Left ventricle myocardium superior (tissue), 1 donor: ENCODE measurements at regions not wholly inside any gene's neighbourhood (a gene's known extent, or its start where the extent isn't known, plus 50 kb on each side); places are given as distances from the start of the nearest gene placed in this dataset.
A peak's percentile ranks its signal among the peaks of the same experiment; 100 is the strongest.

ENCODE experiments used
- ATAC-seq: fragments of 200-7000 bp; cut with Tn5 transposase; one replicate; pipeline ENCODE4 v1.9.1; 2020; ENCODE audit warnings: mild to moderate bottlenecking, moderate library complexity
- DNase-seq: peaks from one replicate; pipeline ENCODE4 v3.0.0-alpha.2; 2020
- intact Hi-C: fragments of 100-400 bp; cut with micrococcal nuclease; formaldehyde crosslinking; loops from one replicate; pipeline ENCODE4 v1.11.0; 2022
- donor health status: DM: no; HTN: yes; CAD: no; lungs with severe emphysema.

DNA sequence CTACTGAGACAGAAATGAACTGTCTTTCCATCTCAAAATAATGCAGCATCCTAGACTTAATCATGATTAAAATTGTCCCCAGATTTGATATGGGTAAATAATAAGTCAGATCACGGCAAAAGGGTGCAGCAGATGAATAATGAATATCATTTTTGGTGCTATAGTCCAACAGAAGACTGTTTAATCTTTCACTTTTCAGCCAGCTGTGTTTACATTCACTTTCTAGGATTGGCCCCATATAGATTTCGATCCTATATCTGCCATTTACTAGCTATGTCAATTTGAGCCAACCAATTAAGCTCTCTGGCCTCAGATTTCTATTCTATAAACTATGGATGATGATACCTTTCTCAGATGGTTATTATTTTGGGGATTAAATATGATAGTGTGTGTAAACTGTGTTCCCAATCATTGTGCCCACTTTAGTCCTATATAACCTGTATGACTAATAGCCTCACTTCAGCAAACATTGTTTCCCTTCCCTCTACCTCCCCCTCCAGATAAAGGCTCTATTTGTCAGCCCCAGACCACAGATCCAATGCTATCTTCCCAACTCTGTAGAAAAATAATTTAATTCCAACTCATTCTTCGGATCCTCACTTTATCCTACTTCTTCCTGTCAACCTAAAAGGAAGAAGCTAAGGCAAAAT lies 53.6 kb upstream of the NT5E start:
- DNase-seq (no peak), ATAC-seq (no peak)
- intact Hi-C loops: no loop called here

DNA sequence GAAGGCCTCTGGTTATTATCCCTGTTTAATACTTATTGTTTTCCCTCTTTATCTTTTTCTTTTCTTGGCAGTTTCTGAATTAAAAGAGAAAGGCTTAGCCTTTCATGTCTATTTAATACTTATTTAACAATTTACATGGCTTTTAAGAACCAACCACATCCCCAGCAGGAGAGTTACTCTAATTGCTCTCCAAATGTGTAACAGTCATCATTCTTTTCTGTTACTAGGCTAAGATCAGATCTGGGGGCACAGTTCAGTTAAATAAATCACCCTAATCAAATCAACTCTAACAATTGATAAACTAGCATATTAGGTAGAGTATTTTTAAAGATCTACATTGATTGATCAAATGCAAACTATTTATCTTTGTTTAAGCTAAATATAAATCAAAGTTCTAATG lies 54.1 kb upstream of the NT5E start:
- no peak for ATAC-seq
- no peak for DNase-seq
- intact Hi-C loops: no loop called here

DNA sequence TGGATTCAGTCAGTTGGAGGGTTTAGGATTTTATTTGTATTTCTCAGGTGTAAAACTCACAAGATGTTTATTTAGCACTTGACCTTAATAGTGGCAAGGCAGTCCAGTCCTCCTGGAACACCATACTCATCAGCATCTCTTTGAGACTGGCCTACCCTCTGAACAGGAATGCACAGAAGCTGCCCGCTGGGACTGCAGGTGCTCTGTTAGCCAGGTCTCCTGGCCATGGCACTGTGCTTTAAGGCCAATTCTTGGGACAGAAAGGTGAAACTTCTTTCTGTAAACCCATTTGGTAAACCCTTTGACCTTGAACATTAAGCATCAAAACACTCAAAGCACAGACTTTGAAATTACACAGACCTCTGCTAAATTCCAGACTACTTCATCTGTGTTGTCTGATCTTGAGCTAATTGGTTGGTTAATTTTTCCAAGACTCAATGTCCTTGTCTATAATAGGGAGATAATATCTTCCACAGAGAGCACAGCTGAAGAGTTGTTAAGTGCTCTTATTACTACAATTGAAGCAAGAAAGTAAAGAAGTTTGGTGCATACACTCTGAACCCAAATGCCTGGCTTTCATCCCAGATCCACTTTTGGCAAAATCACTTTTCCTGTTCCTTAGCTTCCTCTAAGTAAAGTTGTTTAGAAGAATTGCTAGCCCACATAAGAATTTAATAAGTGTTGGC lies 54.9 kb upstream of the NT5E start:
- ATAC-seq: peak; percentile 25
- intact Hi-C loops: no loop called here
- no peak for DNase-seq

DNA sequence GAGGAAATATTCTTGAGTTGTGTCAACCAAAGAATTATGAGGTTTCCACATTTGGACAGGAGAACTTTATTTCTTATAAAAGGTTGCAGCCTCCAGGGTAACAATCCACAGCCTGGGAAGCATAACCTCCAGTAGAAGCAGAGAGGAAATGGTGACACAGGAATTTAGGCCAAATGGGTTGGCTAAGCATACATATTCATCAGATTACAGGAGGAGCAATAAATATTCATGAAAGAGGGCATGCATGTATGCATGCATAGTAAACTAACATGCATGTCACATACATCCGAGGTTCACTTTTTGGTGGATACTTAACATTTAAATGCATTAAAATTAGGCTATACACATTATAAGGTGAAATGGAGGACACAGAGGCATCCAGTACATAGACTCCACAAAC lies 55.7 kb upstream of the NT5E start:
- ATAC-seq (no peak), DNase-seq (no peak)
- intact Hi-C loops: no loop called here

DNA sequence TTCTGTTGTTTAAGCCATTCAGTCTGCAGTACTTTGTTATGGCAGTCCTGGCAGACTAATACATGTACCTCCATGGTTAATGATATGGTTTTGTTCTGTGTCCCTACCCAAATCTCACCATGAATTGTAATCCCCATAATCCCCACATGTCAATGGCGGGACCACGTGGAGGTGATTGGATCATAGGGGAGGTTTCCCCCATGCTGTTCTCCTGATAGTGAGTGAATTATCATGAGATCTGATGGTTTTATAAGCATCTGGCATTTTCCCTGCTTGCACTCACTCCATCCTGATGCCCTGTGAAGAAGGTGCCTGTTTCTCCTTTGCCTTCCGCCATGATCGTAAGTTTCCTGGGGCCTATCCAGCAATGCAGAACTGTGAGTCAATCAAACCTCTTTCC lies 57.5 kb upstream of the NT5E start:
- ATAC-seq (no peak), DNase-seq (no peak)
- intact Hi-C loops: no loop called here

DNA sequence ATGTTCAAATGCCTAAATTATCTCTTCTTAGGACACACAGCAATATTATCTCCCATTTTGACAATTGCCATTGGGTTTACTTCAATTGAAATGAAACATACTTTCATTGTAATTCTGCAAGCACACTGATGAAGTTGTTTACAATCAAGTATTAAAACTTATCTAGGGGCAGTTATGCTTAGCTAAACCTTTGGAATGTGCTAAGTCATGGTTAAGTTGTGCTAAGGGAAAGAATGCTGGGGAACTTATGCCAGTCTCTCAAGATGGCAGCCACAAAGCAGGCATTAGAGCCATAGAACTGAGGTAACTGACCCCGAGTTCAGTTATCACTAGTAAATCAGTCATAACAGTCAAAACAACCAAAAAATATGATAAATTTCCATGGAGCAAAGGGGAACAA lies 59.1 kb upstream of the NT5E start:
- no peak for ATAC-seq
- no peak for DNase-seq
- intact Hi-C loops: no loop called here

DNA sequence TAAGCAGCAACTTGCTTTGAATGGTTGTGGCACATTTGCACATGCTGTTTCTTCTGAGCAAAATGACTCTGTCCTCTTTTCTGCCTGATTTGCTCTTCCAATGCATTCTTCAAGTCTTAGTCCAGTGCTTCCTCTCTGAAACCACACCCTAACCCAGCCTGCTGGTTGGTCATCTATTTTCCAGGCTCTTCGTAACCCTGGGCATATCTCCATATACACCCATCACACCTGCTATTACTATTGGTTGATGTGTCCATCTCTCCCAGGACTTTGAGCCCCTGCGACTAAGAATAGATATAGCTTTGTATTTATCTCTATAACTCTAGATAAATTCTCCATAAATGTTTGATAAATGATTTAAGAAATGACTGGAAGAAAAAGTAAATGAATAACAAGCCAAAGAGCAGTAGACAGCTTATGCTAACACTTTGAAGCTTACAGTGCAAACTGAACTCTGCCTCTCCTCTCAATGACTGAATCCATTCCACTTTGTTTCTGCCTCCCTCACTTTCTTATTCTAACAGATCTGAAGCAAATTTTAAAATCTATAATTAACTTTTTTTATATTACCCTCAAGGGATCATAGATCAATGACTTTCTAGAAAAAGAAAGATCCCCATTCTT lies 59.7 kb upstream of the NT5E start:
- ATAC-seq (no peak), DNase-seq (no peak)
- intact Hi-C loops: no loop called here

DNA sequence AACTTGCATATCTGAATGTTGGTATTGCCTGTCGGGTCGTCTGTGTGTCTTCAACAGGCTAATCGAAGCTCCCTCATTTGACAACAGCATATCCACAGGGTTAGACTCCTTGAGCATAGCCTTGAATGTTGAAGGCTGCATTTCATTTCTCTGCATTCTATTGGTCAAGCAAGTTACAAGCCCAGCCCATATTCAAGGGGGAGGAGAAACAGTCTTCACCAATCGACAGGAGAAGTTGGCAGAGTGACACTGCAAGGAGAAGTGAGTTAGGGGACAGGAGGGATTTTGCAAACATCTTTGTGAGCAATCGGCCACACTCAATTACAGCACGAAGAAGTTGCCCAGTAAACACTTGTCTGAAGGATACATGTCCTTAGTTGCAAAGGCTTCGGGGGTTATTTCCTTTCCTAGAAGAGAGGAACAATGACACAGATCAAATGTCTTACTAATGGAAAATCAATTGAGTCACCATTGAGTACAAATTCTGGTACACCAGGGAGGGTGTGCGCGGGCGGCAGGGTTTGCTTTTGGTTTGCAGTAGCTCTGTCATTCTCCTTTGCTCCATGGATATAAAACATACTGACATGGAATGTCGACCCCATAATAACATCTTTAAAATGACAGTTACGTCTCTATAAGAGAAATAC lies 60.6 kb upstream of the NT5E start:
- no peak for ATAC-seq
- no peak for DNase-seq
- intact Hi-C loops: no loop called here

DNA sequence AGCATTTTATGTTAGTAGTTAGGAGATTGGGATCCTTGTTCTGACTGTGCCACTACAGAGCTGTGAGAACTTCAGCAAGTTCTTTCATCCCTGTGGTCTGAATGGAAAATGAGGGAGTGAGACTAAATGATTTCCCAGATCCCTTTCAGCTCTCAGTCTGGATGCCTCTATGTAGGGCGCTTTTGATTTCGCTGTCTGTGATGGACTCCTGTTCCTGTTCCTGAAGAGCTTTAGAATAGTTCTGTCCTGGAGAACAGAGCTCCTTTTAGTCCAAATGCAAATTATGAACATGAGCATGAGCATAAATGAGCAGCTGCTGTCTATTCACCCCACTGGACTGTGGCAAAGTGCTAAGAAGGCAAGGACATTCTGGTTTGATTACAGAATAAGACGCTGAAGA lies 61.4 kb upstream of the NT5E start:
- intact Hi-C loops: no loop called here
- DNase-seq (no peak), ATAC-seq (no peak)

DNA sequence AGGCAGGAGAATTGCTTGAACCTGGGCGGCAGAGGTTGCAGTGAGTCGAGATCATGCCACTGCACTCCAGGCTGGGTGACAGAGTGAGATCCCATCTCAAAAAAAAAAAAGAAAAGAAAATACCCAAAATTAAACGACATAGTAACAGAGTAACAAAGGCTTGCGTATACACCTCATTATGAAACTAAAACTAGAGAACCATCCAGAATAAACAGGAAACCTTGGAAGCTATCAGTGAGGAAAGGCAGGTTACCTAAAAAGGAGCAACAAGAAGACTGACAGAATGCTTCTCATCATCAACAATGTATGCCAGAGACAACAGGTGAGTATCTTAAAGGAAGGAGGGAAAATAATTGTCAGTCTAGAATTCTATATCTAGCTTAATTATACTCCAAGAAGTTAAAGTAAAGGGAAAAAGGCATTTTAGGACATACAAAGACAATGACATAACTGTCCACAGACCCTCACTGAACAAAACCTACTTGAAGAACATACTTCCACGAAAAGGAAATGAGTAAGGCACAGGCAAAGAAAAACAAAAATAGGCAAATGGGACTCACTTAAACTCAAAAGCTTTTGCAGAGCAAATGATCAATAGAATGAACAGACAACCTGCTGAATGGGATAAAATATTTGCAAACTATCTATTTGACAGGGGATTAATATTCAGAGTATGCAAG lies 64.1 kb upstream of the NT5E start:
- no peak for DNase-seq
- ATAC-seq: no peak
- intact Hi-C loops: no loop called here

DNA sequence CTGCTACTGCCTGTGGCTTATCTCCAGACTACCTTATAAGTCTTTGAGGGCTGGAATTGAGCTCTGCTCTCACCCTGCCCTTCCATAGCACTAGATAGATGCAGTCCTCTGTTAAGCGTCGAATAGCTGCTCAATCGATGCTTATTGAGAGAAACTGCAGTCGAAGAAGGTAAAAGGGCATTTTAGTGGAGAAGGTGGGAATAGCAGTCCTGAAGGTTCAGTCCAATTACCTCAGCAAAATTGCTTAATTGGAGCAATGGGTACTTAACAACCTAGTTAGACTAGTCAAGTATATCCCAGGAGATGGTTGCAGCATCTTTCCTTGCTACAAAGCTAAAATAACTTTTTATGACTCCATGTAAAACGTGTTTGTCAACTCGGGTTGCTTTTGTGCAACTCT lies 66.8 kb upstream of the NT5E start:
- no peak for DNase-seq
- intact Hi-C loops: no loop called here
- no peak for ATAC-seq

DNA sequence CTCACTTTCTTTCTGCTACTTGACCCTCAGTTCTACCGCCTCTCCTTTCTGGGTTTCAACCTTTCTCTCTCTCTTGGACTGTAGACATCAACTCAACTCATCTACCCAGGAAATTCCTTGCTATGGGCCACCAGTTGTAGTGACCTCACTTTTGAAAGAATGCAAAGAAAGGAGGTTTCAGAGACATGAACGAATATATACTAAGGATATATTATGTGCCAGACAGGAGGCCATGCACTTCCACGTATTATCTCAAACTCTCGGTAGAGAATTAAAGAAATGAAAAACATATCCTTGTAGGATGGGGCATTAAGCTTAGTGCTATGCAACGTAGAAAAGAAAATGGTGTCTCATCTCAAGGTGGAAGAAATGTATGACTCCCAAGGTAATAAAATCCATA lies 67.3 kb upstream of the NT5E start:
- ATAC-seq: no peak
- DNase-seq: no peak
- intact Hi-C loops: no loop called here

DNA sequence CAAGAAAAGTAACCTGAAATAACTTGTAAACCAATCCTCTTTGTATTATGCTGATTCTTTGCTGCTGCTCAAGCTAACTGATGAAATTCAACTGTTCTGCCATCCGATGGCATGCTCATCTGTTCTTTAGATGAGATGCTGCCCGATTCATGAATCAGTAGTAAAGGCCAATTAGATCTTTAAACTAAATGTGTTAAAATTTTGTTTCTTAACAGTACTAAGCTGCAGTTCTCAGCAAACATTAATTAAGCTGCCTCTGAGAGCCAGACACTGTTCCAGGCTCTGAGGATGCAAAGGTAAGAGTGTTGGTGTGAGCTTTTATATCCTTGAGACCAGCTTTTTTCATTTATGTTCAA lies 77.0 kb upstream of the NT5E start:
- intact Hi-C loops: no loop called here
- ATAC-seq (no peak), DNase-seq (no peak)

DNA sequence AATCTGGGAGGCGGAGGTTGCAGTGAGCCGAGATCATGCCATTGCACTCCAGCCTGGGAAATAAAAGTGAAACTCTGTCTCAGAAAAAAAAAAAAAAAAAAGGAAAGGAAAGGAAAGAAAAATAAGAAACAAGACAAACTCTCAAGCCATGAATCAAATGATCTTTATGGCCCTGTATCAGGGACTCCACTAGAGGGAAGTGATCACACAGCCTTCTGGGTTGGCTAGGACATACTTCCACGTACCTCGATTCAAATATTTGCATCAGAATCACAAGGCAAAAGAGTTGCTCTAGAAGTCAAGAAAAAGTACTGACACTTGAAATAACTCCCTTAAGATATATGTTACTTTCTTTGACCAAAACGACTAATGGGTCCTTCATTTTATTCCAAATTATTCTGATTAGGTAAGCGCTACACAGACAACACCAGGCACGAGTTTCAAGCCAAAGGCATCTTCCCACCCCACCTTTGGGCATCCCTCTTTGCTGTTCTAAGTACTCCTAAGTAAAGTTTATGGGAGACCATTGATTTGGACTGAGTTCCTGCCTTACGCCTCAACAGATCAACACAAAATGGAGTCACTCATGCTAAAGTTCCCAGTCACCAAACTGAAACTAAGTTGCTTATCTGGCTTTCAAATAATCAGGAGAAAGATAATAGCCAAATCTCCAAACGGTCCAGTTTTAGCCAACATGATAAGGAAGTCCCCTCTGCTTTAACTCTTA lies 77.5 kb upstream of the NT5E start:
- no peak for DNase-seq
- intact Hi-C loops: no loop called here
- ATAC-seq: no peak

DNA sequence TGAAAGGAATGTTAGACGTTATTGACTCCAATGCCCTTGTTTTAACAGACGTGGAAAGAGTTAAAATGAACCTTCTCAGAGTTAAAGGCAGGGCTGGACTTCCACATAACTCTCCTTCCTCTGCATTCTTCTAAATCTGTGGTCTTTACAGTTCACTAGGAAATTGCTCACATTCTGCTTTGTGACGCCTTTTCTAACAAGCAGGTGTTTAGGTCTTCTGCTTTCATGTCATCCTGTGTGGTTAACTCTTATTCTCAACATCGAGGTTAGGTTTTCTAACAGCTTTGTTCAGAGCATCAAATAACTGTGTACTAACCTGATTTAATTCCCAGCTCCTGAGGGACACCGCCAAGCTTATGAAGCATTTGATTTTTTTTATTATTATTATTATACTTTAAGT lies 81.3 kb upstream of the NT5E start:
- DNase-seq: no peak
- intact Hi-C loops: no loop called here
- ATAC-seq: no peak

DNA sequence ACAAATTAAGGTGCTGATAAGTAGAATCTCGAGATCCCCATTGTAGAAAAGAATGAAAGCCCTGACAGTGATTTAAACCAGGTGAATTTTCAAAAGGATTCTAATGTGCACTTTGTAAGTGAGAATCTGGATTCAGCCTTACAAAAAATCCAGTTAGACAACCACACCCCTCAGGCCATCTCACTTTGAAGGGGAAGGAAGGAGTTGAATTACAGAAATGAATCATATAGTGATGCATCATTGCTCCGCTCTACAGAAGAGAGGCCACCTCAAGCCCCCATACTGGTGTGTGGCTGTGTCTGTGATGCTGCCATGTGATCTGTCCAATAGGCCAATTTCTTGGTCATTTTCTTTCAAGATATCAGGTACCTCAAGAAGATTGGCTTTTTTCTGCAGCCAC lies 85.5 kb upstream of the NT5E start:
- ATAC-seq (no peak), DNase-seq (no peak)
- intact Hi-C loops: no loop called here

DNA sequence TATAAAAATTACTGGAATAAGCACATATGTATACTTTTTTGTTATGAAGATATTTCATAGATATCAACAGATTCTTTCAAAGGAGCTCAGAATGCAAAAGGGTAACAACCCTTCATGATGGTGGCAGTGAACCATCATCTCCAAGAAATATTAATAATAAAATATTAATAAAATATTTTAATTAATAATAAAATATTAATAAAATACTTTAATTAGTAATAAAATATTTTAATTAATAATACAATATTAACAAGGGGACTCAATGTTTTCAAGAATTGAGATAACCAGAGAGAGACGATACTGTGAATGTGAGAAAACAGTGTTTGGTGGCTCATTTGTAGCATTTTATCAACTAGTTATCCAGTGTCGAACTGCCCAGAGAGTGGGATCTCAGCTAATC lies 86.0 kb upstream of the NT5E start:
- ATAC-seq (no peak), DNase-seq (no peak)
- intact Hi-C loops: no loop called here

DNA sequence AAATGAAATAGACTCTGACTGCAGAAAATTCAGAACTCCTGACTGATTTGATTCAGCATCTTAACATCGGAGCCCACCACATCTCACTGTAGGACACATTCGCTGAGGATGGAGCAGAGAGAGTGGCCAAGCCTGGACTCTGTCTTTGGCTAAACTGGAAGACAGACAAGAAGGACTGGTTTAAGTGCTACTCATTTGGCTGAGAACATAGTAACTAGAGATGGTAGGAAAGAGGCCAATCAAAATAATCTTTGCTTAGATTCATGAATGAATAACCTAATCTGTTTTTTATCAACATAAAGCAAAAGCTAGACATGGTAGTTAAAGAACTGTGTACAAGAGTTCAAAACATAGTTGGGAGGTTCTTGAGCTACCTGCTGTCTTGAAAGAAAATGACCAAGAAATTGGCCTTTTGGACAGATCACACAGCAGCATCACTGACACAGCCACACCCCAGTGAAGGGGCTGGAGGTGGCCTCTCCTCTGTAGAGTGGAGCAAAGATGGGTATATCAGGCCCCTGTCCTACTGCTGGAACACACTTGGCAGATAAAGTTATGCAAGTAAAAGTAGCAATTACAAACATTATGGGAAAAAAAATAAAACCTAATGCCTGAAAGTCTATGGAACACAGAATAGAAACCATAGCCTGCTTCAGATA lies 87.1 kb upstream of the NT5E start:
- DNase-seq (no peak), ATAC-seq (no peak)
- intact Hi-C loops: no loop called here

DNA sequence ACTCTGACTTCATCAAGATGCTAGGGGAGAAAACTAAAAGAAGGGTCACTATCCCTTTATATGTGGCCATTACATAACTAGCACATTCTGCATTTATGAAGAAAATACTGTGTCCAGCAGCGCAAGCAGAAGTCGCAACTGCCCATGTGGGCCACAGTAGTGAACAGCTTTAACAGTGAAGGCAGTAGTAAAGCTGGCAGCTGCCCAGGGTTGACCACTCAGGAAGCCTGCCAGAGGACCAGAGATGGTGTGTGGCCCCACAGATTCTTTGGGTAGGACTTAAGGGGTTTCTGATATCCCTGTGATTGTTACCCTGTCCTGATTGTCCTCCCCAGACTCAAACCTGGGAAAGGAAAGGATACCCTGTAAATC lies 88.3 kb upstream of the NT5E start:
- intact Hi-C loops: no loop called here
- ATAC-seq: no peak
- DNase-seq: no peak
